Ovary (tissue), 7 donors: ENCODE measurements at regions not wholly inside any gene's neighbourhood (a gene's known extent, or its start where the extent isn't known, plus 50 kb on each side); places are given as distances from the start of the nearest gene placed in this dataset.

Experiments
- DNase-seq, 5 donors: peaks; one replicate each; pipeline ENCODE4 v3.0.0-alpha.2; 2019 to 2020
- H3K27ac ChIP-seq, 2 donors: fragments of 200-600 bp; one replicate each; pipeline versions ENCODE4 v1.5.1 to v1.8.0; 2019 to 2022
- H3K27me3 ChIP-seq: fragments of 200-600 bp; one replicate; pipeline ENCODE4 v1.8.0; 2022
- H3K36me3 ChIP-seq: fragments of 200-600 bp; sonication (generic); one replicate; pipeline ENCODE4 v1.5.1; 2019
- H3K4me1 ChIP-seq: one replicate; pipeline ENCODE4 v1.8.1; 2013; ENCODE audit warnings: mild to moderate bottlenecking, moderate library complexity; ENCODE audit not compliant: insufficient read depth
- H3K4me3 ChIP-seq: fragments of 200-600 bp; sonication (generic); one replicate; pipeline ENCODE4 v1.5.1; 2017
- H3K9me3 ChIP-seq, 2 donors: fragments of 200-600 bp in 1 of 2; sonication (generic) in 1 of 2; one replicate each; pipeline versions ENCODE4 v1.5.1 to v1.8.1; 2013 to 2019; ENCODE audit warnings: mild to moderate bottlenecking in 1 of 2, moderate library complexity in 1 of 2
- EP300 ChIP-seq: sonication (generic); formaldehyde crosslinking; IDR thresholded peaks from one replicate; pipeline ENCODE4 v1.6.1; 2017; ENCODE audit warnings: antibody characterized with exemption
- POLR2A ChIP-seq: fragments of 450-650 bp; IDR thresholded peaks from one replicate; pipeline ENCODE4 v1.6.1; 2017; ENCODE audit warnings: antibody characterized with exemption, mild to moderate bottlenecking, moderate library complexity
- WGBS, 3 donors: extraction: QIAGEN DNeasy Blood & Tissue Kit in 1 of 3; methylation state at CpG; one replicate each; pipeline versions ENCODE4 v1.1.5 to v1.1.7; 2013 to 2017; 5-methylcytosine and 5-hydroxymethylcytosine counted together
- intact Hi-C, 4 donors: fragments of 100-400 bp; cut with DNase I; formaldehyde crosslinking; loops; one replicate each; pipeline versions ENCODE4 v1.11.0 to v1.15.1; 2022 to 2023
- TF ChIP-seq, protein P1 (sequence below), 3 donors: fragments of 450-650 bp in 2 of 3; fragments of 200-600 bp in 1 of 3; IDR thresholded peaks; one replicate each; pipeline versions ENCODE4 v1.5.1 to v1.8.0; 2016 to 2022; ENCODE audit warnings: antibody characterized with exemption in 3 of 3, mild to moderate bottlenecking in 1 of 3
- donor health status: DM: no; HTN: no; CAD: no; lungs with moderate emphysema.
- donor health status: DM: no; HTN: no; CAD: no.
- donor health status: Bipolar disorder and iron deficiency.
- donor health status: DM: no; HTN: no; CAD: no.
- donor health status: DM: yes; HTN: yes; CAD: no.

DNA sequence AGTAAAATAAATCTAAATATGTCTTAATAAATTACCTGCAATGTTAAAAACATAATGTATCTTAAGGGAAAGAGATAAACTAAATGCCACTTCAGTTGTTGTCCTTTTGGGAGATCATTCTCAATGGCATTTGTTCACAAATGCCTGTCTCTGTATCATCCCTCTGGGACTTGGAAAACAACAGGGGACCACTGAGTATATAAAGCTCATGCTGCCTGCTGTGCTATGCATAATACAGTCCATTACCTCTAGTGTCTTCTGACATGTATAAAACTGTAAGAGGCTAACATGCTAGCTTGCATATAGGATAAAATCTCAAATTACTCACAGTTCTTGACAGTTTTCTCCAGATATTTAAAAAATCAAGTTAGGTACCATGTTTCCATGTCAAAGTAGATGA lies 503.9 kb downstream of the PDHA2 start:
- TF ChIP-seq, protein P1, sequence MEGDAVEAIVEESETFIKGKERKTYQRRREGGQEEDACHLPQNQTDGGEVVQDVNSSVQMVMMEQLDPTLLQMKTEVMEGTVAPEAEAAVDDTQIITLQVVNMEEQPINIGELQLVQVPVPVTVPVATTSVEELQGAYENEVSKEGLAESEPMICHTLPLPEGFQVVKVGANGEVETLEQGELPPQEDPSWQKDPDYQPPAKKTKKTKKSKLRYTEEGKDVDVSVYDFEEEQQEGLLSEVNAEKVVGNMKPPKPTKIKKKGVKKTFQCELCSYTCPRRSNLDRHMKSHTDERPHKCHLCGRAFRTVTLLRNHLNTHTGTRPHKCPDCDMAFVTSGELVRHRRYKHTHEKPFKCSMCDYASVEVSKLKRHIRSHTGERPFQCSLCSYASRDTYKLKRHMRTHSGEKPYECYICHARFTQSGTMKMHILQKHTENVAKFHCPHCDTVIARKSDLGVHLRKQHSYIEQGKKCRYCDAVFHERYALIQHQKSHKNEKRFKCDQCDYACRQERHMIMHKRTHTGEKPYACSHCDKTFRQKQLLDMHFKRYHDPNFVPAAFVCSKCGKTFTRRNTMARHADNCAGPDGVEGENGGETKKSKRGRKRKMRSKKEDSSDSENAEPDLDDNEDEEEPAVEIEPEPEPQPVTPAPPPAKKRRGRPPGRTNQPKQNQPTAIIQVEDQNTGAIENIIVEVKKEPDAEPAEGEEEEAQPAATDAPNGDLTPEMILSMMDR (IDR thresholded peaks at IDR 0.05) = no peak
- no peak for TF ChIP-seq POLR2A
- intact Hi-C loops = no loop called here
- Histone ChIP-seq H3K4me3 (no peak overlapping the region), H3K9me3 (no peaks in the 10 kb centered on the region), H3K27ac (no peak overlapping the region), H3K36me3 (no peaks in the 10 kb centered on the region), H3K4me1 (no peaks in the 10 kb centered on the region), H3K27me3 (no peaks in the 10 kb centered on the region)
- DNase-seq = no peak

DNA sequence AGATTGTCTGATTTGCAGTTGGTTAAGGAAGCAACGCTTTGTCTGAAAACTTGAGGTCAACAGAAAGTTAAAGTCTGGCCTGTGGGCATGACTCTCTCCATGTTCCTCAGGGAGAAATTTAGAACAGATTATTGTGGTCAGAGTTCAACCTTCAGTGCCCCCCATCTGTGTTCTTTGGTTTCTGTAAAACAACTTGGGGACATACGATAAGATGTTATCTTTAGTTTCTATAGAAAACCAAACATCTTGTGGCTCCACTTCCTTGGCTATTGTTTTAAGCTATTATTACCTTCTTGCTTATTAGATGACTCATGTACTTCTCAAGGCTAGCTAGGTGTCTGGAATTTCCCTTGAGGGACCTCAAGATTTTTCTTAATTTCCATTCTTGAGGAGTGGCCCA lies 507.7 kb downstream of the PDHA2 start:
- no peaks in the 10 kb centered on the region for H3K27me3 ChIP-seq
- no peak overlapping the region for H3K4me3 ChIP-seq
- intact Hi-C loops = no loop called here
- H3K36me3 ChIP-seq = no peaks in the 10 kb centered on the region
- H3K4me1 ChIP-seq = no peaks in the 10 kb centered on the region
- H3K9me3 ChIP-seq = no peaks in the 10 kb centered on the region
- WGBS, 3 donors = 90 to 95% (median 94%) methylated on average over 2 of the region's 2 CpGs
- TF ChIP-seq POLR2A (no peak), EP300 (no peak)
- TF ChIP-seq, protein P1 (IDR thresholded peaks at IDR 0.05) = no peak
- H3K27ac ChIP-seq = no peak overlapping the region
- DNase-seq = no peak

DNA sequence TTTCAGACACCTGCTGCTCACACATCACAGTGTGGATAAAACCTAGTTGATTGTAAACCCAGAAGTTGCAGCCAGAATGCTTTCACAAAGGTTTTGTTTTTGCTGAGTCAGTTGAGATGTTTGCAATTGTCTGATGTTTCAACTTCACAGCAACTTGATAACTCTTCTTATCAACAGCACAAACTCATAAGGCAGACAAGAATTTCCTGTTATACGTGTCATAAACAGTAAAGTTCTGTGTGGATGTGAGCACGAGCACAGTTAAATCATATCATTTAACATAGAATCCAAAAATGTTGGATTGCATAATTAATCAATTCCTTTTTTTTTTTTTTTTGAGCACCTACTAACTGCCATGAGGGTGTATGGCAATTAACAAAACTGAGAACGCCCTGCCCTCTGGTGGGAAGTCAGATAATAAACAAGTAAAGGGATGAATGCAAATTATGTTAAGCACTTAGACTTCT lies 512.2 kb downstream of the PDHA2 start:
- no peaks in the 10 kb centered on the region for H3K9me3 ChIP-seq
- H3K4me3 ChIP-seq = no peak overlapping the region
- no peaks in the 10 kb centered on the region for H3K27me3 ChIP-seq
- no peaks in the 10 kb centered on the region for H3K36me3 ChIP-seq
- DNase-seq = no peak
- no peak overlapping the region for H3K27ac ChIP-seq
- no peaks in the 10 kb centered on the region for H3K4me1 ChIP-seq
- intact Hi-C loops = no loop called here
- TF ChIP-seq POLR2A = no peak
- TF ChIP-seq, protein P1 (IDR thresholded peaks at IDR 0.05) = no peak
- WGBS, 3 donors = 69 to 78% (median 71%) methylated on average over 3 of the region's 3 CpGs

DNA sequence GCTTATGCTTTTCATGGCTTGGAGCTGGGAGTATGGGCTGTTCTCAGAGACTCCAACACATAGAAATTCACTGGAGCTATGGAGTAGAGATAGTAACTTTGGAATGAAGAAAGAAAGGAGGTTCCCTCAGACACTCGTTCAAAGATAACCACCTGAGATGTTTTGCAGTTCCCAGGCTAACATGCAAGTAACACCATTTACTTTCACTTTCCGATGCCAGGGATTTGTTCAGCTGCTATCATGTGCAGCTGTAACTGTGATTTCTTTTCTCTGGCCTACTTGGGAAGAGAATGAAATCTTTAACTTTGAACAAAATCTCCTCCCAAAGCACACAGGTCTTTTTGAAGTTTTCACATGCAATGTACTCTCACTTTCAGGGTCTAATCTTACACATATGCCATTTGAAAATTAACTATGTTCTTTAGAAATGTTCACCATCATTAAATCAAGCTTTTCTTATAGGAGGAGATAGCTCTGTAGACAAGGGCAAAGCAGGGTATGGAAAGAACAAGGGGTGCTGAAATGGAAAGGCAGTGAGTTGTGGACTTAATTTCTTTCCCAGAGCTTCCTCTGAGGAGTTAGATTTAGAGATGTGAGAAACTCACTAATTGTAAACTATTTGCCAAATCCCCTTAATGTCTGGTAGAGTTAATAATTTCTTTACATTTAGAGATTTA lies 514.3 kb downstream of the PDHA2 start:
- no peaks in the 10 kb centered on the region for H3K27me3 ChIP-seq
- H3K9me3 ChIP-seq = no peaks in the 10 kb centered on the region
- H3K36me3 ChIP-seq = no peaks in the 10 kb centered on the region
- TF ChIP-seq EP300 (no peak), POLR2A (no peak)
- TF ChIP-seq, protein P1 (IDR thresholded peaks at IDR 0.05) = no peak
- intact Hi-C loops = no loop called here
- WGBS, 3 donors = 2 to 6% (median 6%) methylated on average over 2 of the region's 2 CpGs
- H3K4me1 ChIP-seq = no peaks in the 10 kb centered on the region
- DNase-seq = no peak
- H3K27ac ChIP-seq = no peak overlapping the region
- H3K4me3 ChIP-seq = no peak overlapping the region
